Trophoblast cell (in vitro differentiated cells and primary cell): ENCODE measurements at regions not wholly inside any gene's neighbourhood (a gene's known extent, or its start where the extent isn't known, plus 50 kb on each side); places are given as distances from the start of the nearest gene placed in this dataset.

Experiments used
- DNase-seq, 2 donors: peaks; one replicate each; pipeline ENCODE4 v3.0.0-alpha.2; 2016
- H2AFZ ChIP-seq: 2 replicates; pipeline ENCODE4 v1.6.1; 2013; ENCODE audit warnings: low read length, moderate library complexity, mild to moderate bottlenecking; ENCODE audit not compliant: insufficient read depth, poor library complexity
- H2AK5ac ChIP-seq: 2 replicates; pipeline ENCODE4 v1.6.1; 2013; ENCODE audit warnings: mild to moderate bottlenecking, low read length
- H2BK120ac ChIP-seq: 2 replicates; pipeline ENCODE4 v1.6.1; 2013; ENCODE audit warnings: low read length, mild to moderate bottlenecking, moderate library complexity; ENCODE audit not compliant: insufficient read depth, poor library complexity
- H2BK12ac ChIP-seq: 2 replicates; pipeline ENCODE4 v1.6.1; 2013; ENCODE audit warnings: mild to moderate bottlenecking, low read length, moderate library complexity
- H2BK5ac ChIP-seq: 2 replicates; pipeline ENCODE4 v1.6.1; 2013; ENCODE audit warnings: low read length, low read depth, moderate library complexity, mild to moderate bottlenecking; ENCODE audit not compliant: poor library complexity
- H3K14ac ChIP-seq: 2 replicates; pipeline ENCODE4 v1.6.1; 2013; ENCODE audit warnings: mild to moderate bottlenecking, low read length
- H3K18ac ChIP-seq: 2 replicates; pipeline ENCODE4 v1.6.1; 2013; ENCODE audit warnings: mild to moderate bottlenecking, low read length
- H3K23ac ChIP-seq: 2 replicates; pipeline ENCODE4 v1.6.1; 2013; ENCODE audit warnings: low read length
- H3K27ac ChIP-seq: 2 replicates; pipeline ENCODE4 v1.5.1; 2013; ENCODE audit warnings: low read depth, mild to moderate bottlenecking, inconsistent platforms, low read length, moderate library complexity
- H3K27me3 ChIP-seq: 2 replicates; pipeline ENCODE4 v1.6.1; 2013; ENCODE audit warnings: inconsistent platforms, mild to moderate bottlenecking, low read length, moderate library complexity; ENCODE audit not compliant: insufficient read depth
- H3K36me3 ChIP-seq, 2 experiments: 1 replicate in 1 of 2; 2 replicates in 1 of 2; pipeline ENCODE4 v1.6.1; 2013; ENCODE audit warnings: low read length in 2 of 2, mild to moderate bottlenecking in 2 of 2, moderate library complexity in 1 of 2; ENCODE audit not compliant: insufficient read depth in 2 of 2, control insufficient read depth in 1 of 2
- H3K4ac ChIP-seq: 2 replicates; pipeline ENCODE4 v1.6.1; 2013; ENCODE audit warnings: low read depth, mild to moderate bottlenecking, low read length, moderate library complexity
- H3K4me1 ChIP-seq, 2 experiments: 1 replicate in 1 of 2; 2 replicates in 1 of 2; pipeline ENCODE4 v1.6.1; 2013; ENCODE audit warnings: low read length in 2 of 2, mild to moderate bottlenecking in 2 of 2, moderate library complexity in 1 of 2; ENCODE audit not compliant: insufficient read depth in 2 of 2, control insufficient read depth in 1 of 2
- H3K4me2 ChIP-seq: 2 replicates; pipeline ENCODE4 v1.6.1; 2013; ENCODE audit warnings: inconsistent platforms, mild to moderate bottlenecking, low read length, moderate library complexity
- H3K4me3 ChIP-seq: 2 replicates; pipeline ENCODE4 v1.5.1; 2013; ENCODE audit warnings: mild to moderate bottlenecking, low read depth, low read length, inconsistent platforms
- H3K79me1 ChIP-seq: one replicate; pipeline ENCODE4 v1.6.1; 2013; ENCODE audit warnings: low read length
- H3K79me2 ChIP-seq: 2 replicates; pipeline ENCODE4 v1.6.1; 2013; ENCODE audit warnings: low read length, mild to moderate bottlenecking; ENCODE audit not compliant: control insufficient read depth, insufficient read depth, poor library complexity
- H3K9ac ChIP-seq: 2 replicates; pipeline ENCODE4 v1.6.1; 2013; ENCODE audit warnings: mild to moderate bottlenecking, low read length
- H3K9me3 ChIP-seq: 2 replicates; pipeline ENCODE4 v1.6.1; 2013; ENCODE audit warnings: low read depth, mild to moderate bottlenecking, control low read depth, inconsistent platforms, low read length; ENCODE audit not compliant: insufficient read depth
- H4K12ac ChIP-seq: 2 replicates; pipeline ENCODE4 v1.6.1; 2013; ENCODE audit warnings: low read depth, mild to moderate bottlenecking, low read length, moderate library complexity
- H4K8ac ChIP-seq: 2 replicates; pipeline ENCODE4 v1.6.1; 2013; ENCODE audit warnings: low read depth, mild to moderate bottlenecking, low read length, moderate library complexity
- H4K91ac ChIP-seq: one replicate; pipeline ENCODE4 v1.6.1; 2013; ENCODE audit warnings: low read depth, mild to moderate bottlenecking, low read length, moderate library complexity
- WGBS: extraction: QIAGEN DNeasy Blood & Tissue Kit; methylation state at CpG from one replicate; pipeline ENCODE4 v1.1.7; 2013; ENCODE audit warnings: missing lambda C conversion rate; ENCODE audit not compliant: insufficient read length, insufficient coverage; ENCODE audit errors: extremely low coverage; 5-methylcytosine and 5-hydroxymethylcytosine counted together

DNA sequence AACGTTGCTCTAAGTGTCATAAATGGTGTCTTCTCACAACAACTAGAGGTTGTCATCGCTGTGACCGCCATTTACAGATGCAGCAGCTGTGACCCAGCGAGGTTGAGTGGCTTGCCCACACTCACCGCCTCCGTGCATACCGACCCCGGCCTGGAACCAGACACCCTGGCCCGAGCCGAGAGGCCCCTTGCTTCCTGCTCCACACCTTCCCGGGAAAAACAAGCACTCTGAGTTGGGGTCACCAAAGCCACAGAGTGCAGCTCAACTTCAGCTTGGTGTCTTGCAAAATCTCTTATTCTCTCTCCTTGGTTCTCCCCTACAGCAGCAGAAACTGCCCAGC, 115.7 kb upstream of the PPP2R2D start:
- Histone ChIP-seq H3K79me1 (no peaks in the 10 kb centered on the region), H3K9me3 (peaks cover 19% of the 10 kb centered on the region), H3K4me2 (no peak overlapping the region), H3K79me2 (no peaks in the 10 kb centered on the region), H2BK120ac (no peak overlapping the region), H3K18ac (no peak overlapping the region), H3K36me3 (no peaks in the 10 kb centered on the region), H2BK12ac (no peak overlapping the region), H3K27ac (no peak overlapping the region), H3K14ac (no peak overlapping the region), H4K8ac (no peak overlapping the region), H2AK5ac (no peak overlapping the region), H3K27me3 (no peaks in the 10 kb centered on the region), H3K4ac (no peak overlapping the region), H4K91ac (no peak overlapping the region), H3K9ac (no peak overlapping the region), H3K4me1 (no peaks in the 10 kb centered on the region), H4K12ac (no peak overlapping the region), H3K4me3 (no peak overlapping the region), H3K23ac (no peak overlapping the region), H2AFZ (no peak overlapping the region), H2BK5ac (no peak overlapping the region)
- no peak for DNase-seq
- WGBS = no CpG with 5 or more reads among the region's 11 CpGs

DNA sequence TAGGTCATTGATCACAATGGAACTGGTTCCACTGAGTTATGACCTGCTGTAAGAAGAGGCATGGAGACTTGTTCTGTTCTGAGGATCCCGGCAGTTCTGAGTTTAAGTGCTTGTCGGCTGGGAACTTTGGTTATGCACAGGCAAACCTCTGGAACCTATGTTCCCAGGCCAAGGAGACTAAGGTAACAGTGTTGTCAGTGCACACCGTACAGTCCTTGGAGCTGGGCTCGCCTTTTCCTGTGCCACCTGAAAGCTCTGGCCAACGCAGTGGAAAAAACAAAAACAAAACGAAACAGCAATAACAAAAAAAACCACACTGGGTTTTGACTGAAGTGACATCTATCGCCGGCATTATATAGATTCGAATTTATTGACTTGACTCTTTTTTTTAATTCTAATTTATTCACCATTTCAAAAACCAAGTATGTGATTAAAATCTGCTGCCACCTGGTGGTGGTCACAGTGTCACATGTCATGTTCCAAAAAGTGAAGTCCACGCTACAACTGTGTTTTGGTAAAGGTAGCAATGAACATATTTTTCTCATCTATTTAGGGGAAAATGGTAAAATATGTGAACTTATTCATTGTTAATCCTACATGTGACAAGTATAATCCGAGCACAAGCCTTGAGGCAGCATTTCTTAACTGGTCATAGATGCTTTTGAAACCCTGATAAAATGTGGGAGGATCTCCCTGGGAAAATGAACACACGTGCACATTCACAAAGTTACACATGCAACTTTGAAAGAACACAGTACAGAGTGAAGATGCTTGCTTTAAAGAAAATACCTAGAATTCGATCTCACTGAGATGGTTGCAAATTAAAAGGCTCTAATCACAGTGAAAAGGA, 113.8 kb upstream of the PPP2R2D start:
- Histone ChIP-seq H2BK5ac (no peak overlapping the region), H3K4ac (no peak overlapping the region), H3K18ac (no peak overlapping the region), H3K4me1 (no peaks in the 10 kb centered on the region), H4K12ac (no peak overlapping the region), H3K9me3 (peaks cover 13% of the 10 kb centered on the region), H3K23ac (no peak overlapping the region), H3K14ac (no peak overlapping the region), H3K9ac (no peak overlapping the region), H2AFZ (no peak overlapping the region), H3K27ac (no peak overlapping the region), H3K4me3 (no peak overlapping the region), H2BK120ac (no peak overlapping the region), H2BK12ac (no peak overlapping the region), H3K79me1 (no peaks in the 10 kb centered on the region), H3K4me2 (no peak overlapping the region), H3K27me3 (no peaks in the 10 kb centered on the region), H4K91ac (no peak overlapping the region), H2AK5ac (no peak overlapping the region), H3K36me3 (no peaks in the 10 kb centered on the region), H3K79me2 (no peaks in the 10 kb centered on the region), H4K8ac (no peak overlapping the region)
- peak in 1 of 2 donors; percentile 64 for DNase-seq
- no CpG with 5 or more reads among the region's 13 CpGs for WGBS

DNA sequence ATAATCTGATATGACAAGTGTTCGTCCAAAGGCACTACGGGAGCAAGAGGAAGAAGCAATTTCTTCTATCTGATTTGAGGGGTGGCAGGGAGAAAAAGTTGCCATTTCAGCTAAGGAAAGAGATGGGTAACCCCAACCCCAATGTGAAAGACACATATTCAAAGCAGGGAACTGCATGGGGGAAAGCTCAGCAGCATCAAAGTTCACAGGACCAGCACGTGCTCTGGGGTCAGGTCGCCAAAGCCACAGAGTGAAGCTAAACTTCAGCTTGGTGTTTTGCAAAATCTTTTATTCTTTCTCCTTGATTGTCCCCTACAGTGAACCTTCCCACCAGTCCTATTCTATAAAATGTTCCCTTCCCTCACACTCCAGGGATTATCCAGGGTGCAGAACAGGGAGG, 112.8 kb upstream of the PPP2R2D start:
- H3K4me2 ChIP-seq = no peak overlapping the region
- no peaks in the 10 kb centered on the region for H3K27me3 ChIP-seq
- no peaks in the 10 kb centered on the region for H3K36me3 ChIP-seq
- H4K8ac ChIP-seq = no peak overlapping the region
- no peak overlapping the region for H2BK12ac ChIP-seq
- DNase-seq = no peak
- H3K14ac ChIP-seq = no peak overlapping the region
- H2BK120ac ChIP-seq = no peak overlapping the region
- H3K9me3 ChIP-seq = peaks cover 13% of the 10 kb centered on the region
- no CpG with 5 or more reads among the region's 4 CpGs for WGBS
- H2BK5ac ChIP-seq = no peak overlapping the region
- no peak overlapping the region for H3K4me3 ChIP-seq
- no peak overlapping the region for H3K18ac ChIP-seq
- H3K79me2 ChIP-seq = no peaks in the 10 kb centered on the region
- H4K12ac ChIP-seq = no peak overlapping the region
- H4K91ac ChIP-seq = no peak overlapping the region
- H2AFZ ChIP-seq = no peak overlapping the region
- H2AK5ac ChIP-seq = no peak overlapping the region
- no peaks in the 10 kb centered on the region for H3K4me1 ChIP-seq
- H3K27ac ChIP-seq = no peak overlapping the region
- no peak overlapping the region for H3K9ac ChIP-seq
- H3K23ac ChIP-seq = no peak overlapping the region
- no peaks in the 10 kb centered on the region for H3K79me1 ChIP-seq
- H3K4ac ChIP-seq = no peak overlapping the region

DNA sequence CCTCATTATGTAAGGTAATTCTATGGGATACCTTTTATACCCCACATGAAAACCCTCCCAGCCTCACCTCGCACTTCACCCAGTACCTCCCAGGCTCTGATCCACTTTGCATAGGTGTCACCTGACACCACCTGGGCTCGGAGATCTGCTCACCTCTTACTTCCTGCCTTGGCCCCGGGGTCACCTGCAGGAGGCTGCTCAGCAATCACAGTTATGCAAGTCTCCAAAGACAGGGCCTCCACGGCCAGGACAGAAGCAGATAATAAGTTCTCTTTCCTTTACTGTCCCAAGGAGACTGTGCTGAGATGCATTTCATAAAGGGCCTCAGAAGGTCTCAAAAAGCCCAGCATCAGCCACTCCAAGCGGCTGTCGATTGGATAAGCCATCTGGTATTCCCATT, 112.4 kb upstream of the PPP2R2D start:
- H2BK12ac ChIP-seq = no peak overlapping the region
- H2BK120ac ChIP-seq = no peak overlapping the region
- no peak overlapping the region for H3K4me3 ChIP-seq
- no peak overlapping the region for H2BK5ac ChIP-seq
- H3K4me1 ChIP-seq = no peaks in the 10 kb centered on the region
- no peak overlapping the region for H4K91ac ChIP-seq
- no peak overlapping the region for H3K18ac ChIP-seq
- H3K4ac ChIP-seq = no peak overlapping the region
- H3K27me3 ChIP-seq = no peaks in the 10 kb centered on the region
- H2AFZ ChIP-seq = no peak overlapping the region
- H3K4me2 ChIP-seq = no peak overlapping the region
- no CpG with 5 or more reads among the region's 6 CpGs for WGBS
- H3K14ac ChIP-seq = no peak overlapping the region
- H3K79me2 ChIP-seq = no peaks in the 10 kb centered on the region
- no peak overlapping the region for H2AK5ac ChIP-seq
- H4K8ac ChIP-seq = no peak overlapping the region
- no peak overlapping the region for H3K23ac ChIP-seq
- H3K36me3 ChIP-seq = no peaks in the 10 kb centered on the region
- H4K12ac ChIP-seq = no peak overlapping the region
- no peak overlapping the region for H3K27ac ChIP-seq
- H3K9me3 ChIP-seq = peaks cover 13% of the 10 kb centered on the region
- H3K9ac ChIP-seq = no peak overlapping the region
- DNase-seq = no peak
- no peaks in the 10 kb centered on the region for H3K79me1 ChIP-seq
